HEK293 (cell line): ENCODE measurements at regions not wholly inside any gene's neighbourhood (a gene's known extent, or its start where the extent isn't known, plus 50 kb on each side); places are given as distances from the start of the nearest gene placed in this dataset.

ENCODE experiments used
- CTCF ChIA-PET: fragments of 350-600 bp; formaldehyde crosslinking; extraction: SDS; loops from one replicate; lab custom pipeline; 2021; ENCODE audit warnings: antibody characterized with exemption; lab: Yijun Ruan, JAX
- POLR2A ChIA-PET: fragments of 300-600 bp; formaldehyde crosslinking; extraction: SDS; loops from one replicate; lab custom pipeline; 2020; ENCODE audit warnings: antibody characterized with exemption, inconsistent platforms; lab: Yijun Ruan, JAX
- H3K27ac ChIP-seq: fragments of 200-500 bp; sonication (Bioruptor generic); 2 replicates; pipeline ENCODE4 v1.5.1; 2014; ENCODE audit warnings: low read depth, low read length, control low read depth, inconsistent platforms; ENCODE audit errors: extremely low read depth
- H3K36me3 ChIP-seq, 2 experiments: fragments of 200-500 bp in 1 of 2; sonication (Bioruptor generic) in 1 of 2; 1 replicate in 1 of 2; 2 replicates in 1 of 2; pipeline ENCODE4 v1.5.1; 2014 to 2017; ENCODE audit warnings: inconsistent platforms in 2 of 2, low read length in 2 of 2; ENCODE audit not compliant: control insufficient read depth in 2 of 2, insufficient read depth in 1 of 2
- H3K4me1 ChIP-seq: fragments of 200-500 bp; sonication (Bioruptor generic); 2 replicates; pipeline ENCODE4 v1.5.1; 2014; ENCODE audit warnings: mild to moderate bottlenecking, low read length, inconsistent platforms; ENCODE audit not compliant: control insufficient read depth, insufficient read depth
- H3K4me3 ChIP-seq: 2 replicates; pipeline ENCODE4 v1.5.1; 2011; ENCODE audit warnings: low read depth, mild to moderate bottlenecking, control low read depth, low read length, moderate library complexity
- H3K9me3 ChIP-seq: fragments of 200-500 bp; sonication (Bioruptor generic); 2 replicates; pipeline ENCODE4 v1.5.1; 2014; ENCODE audit warnings: low read depth, low read length, inconsistent platforms; ENCODE audit not compliant: control insufficient read depth, insufficient read depth
- IKZF3 ChIP-seq: fragments of 450-650 bp; IDR thresholded peaks from 2 replicates; pipeline ENCODE4 v1.5.0; 2018; ENCODE audit warnings: missing biosample characterization, mild to moderate bottlenecking, missing genetic modification characterization, moderate library complexity
- KLF17 ChIP-seq: fragments of 450-650 bp; formaldehyde crosslinking; IDR thresholded peaks from 2 replicates; pipeline ENCODE4 v1.5.1; 2016; ENCODE audit warnings: missing biosample characterization, missing genetic modification characterization
- MEIS1 ChIP-seq: sonication (generic); formaldehyde crosslinking; IDR thresholded peaks from 2 replicates; pipeline ENCODE4 v1.8.1; 2022; ENCODE audit warnings: missing genetic modification reagents, mild to moderate bottlenecking, borderline replicate concordance
- SCRT1 ChIP-seq: fragments of 450-650 bp; formaldehyde crosslinking; IDR thresholded peaks from 2 replicates; pipeline ENCODE4 v1.5.1; 2016; ENCODE audit warnings: missing biosample characterization, missing genetic modification characterization, borderline replicate concordance
- ZBTB26 ChIP-seq: fragments of 450-650 bp; formaldehyde crosslinking; optimal IDR thresholded peaks from 2 replicates; pipeline ENCODE3; 2016; ENCODE audit warnings: missing biosample characterization, mild to moderate bottlenecking, missing genetic modification characterization
- ZNF169 ChIP-seq: fragments of 450-650 bp; formaldehyde crosslinking; IDR thresholded peaks from 2 replicates; pipeline ENCODE4 v1.5.1; 2016; ENCODE audit warnings: missing biosample characterization, missing genetic modification characterization
- ZNF488 ChIP-seq: fragments of 450-650 bp; formaldehyde crosslinking; IDR thresholded peaks from 2 replicates; pipeline ENCODE4 v1.5.1; 2016; ENCODE audit warnings: missing biosample characterization, missing genetic modification characterization
- ZNF560 ChIP-seq: fragments of 450-650 bp; formaldehyde crosslinking; IDR thresholded peaks from 2 replicates; pipeline ENCODE4 v1.5.1; 2017; ENCODE audit warnings: missing biosample characterization, missing genetic modification characterization, borderline replicate concordance
- ZNF645 ChIP-seq: fragments of 450-650 bp; formaldehyde crosslinking; IDR thresholded peaks from 2 replicates; pipeline ENCODE4; 2016; ENCODE audit warnings: missing biosample characterization, missing genetic modification characterization
- ZNF677 ChIP-seq: fragments of 450-650 bp; IDR thresholded peaks from 2 replicates; pipeline ENCODE4 v1.5.0; 2018; ENCODE audit warnings: missing biosample characterization, mild to moderate bottlenecking, missing genetic modification characterization, moderate library complexity
- ZSCAN23 ChIP-seq: fragments of 450-650 bp; formaldehyde crosslinking; IDR thresholded peaks from 2 replicates; pipeline ENCODE4 v1.5.1; 2016; ENCODE audit warnings: missing biosample characterization, missing genetic modification characterization
- TF ChIP-seq, protein P1 (sequence below): fragments of 450-650 bp; formaldehyde crosslinking; IDR thresholded peaks from 2 replicates; pipeline ENCODE4 v1.5.1; 2016; ENCODE audit warnings: missing biosample characterization, missing genetic modification characterization, borderline replicate concordance

DNA sequence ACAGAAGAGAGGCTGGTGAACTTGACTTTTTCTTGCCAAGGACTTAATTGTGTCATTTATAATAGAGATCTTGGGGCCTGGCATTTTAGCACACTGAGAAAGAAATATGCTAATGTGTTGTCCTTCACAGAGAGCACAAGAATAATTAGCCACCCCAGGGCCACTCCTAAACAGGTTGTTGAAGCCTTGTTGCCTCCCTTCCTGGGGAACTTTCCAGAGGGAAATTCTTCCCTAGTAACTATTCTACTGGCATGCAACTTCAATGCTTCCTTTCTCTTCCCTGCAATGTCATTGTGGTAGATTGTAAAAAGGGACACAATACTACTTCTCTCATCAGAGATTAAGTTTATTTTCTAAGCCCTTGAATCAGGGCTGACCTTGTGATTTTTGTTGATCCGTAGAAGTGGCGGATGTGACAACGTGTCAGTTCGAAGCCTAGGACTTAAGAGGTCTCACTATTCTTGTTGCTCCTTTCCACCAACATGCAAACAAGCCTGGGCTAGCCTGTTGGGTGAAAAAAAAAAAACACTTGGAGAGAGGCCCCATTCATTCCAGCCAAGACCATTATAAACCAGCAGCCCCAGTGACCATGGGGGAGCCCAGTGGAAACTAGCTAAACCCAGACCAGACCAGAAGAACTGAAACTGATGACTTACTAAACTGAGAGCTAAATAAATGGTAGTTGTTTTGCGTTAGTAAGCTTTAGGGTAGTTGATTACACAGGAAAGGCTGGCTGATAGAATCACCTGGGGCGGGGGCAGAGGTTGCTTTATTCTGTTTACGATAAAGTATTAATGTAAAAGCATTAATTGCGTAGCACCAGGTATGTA, 287.2 kb downstream of the SHQ1 start (continued):
- no peak for TF ChIP-seq ZNF645 (tag by site-specific recombination)
- no peak for TF ChIP-seq ZBTB26
- no peak for TF ChIP-seq ZSCAN23 (tag by site-specific recombination)
- TF ChIP-seq ZNF560 (tag by site-specific recombination), result no peak
- no peak for TF ChIP-seq KLF17 (tag by site-specific recombination)
- no peak for TF ChIP-seq MEIS1 (CRISPR knock-in tag)
- TF ChIP-seq, protein P1, sequence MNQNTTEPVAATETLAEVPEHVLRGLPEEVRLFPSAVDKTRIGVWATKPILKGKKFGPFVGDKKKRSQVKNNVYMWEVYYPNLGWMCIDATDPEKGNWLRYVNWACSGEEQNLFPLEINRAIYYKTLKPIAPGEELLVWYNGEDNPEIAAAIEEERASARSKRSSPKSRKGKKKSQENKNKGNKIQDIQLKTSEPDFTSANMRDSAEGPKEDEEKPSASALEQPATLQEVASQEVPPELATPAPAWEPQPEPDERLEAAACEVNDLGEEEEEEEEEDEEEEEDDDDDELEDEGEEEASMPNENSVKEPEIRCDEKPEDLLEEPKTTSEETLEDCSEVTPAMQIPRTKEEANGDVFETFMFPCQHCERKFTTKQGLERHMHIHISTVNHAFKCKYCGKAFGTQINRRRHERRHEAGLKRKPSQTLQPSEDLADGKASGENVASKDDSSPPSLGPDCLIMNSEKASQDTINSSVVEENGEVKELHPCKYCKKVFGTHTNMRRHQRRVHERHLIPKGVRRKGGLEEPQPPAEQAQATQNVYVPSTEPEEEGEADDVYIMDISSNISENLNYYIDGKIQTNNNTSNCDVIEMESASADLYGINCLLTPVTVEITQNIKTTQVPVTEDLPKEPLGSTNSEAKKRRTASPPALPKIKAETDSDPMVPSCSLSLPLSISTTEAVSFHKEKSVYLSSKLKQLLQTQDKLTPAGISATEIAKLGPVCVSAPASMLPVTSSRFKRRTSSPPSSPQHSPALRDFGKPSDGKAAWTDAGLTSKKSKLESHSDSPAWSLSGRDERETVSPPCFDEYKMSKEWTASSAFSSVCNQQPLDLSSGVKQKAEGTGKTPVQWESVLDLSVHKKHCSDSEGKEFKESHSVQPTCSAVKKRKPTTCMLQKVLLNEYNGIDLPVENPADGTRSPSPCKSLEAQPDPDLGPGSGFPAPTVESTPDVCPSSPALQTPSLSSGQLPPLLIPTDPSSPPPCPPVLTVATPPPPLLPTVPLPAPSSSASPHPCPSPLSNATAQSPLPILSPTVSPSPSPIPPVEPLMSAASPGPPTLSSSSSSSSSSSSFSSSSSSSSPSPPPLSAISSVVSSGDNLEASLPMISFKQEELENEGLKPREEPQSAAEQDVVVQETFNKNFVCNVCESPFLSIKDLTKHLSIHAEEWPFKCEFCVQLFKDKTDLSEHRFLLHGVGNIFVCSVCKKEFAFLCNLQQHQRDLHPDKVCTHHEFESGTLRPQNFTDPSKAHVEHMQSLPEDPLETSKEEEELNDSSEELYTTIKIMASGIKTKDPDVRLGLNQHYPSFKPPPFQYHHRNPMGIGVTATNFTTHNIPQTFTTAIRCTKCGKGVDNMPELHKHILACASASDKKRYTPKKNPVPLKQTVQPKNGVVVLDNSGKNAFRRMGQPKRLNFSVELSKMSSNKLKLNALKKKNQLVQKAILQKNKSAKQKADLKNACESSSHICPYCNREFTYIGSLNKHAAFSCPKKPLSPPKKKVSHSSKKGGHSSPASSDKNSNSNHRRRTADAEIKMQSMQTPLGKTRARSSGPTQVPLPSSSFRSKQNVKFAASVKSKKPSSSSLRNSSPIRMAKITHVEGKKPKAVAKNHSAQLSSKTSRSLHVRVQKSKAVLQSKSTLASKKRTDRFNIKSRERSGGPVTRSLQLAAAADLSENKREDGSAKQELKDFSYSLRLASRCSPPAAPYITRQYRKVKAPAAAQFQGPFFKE (tag by site-specific recombination), result no peak
- TF ChIP-seq ZNF169 (tag by site-specific recombination), result no peak

- H3K4me3 ChIP-seq, result no peak overlapping the region
- no peak for TF ChIP-seq IKZF3
- no peak for TF ChIP-seq ZNF488 (tag by site-specific recombination)
- no peak for TF ChIP-seq ZNF677 (tag by site-specific recombination)
- TF ChIP-seq SCRT1 (tag by site-specific recombination), result no peak
- TF ChIP-seq, all 188 proteins: peak for 0
- no peak overlapping the region for H3K27ac ChIP-seq
Observed at GRCh38 chr3:72559385-72559784, 288.9 kb downstream of the SHQ1 start.

More at GRCh38 chr3:72559385-72559784, 288.9 kb downstream of the SHQ1 start:
- ChIA-PET CTCF (no interaction called here), POLR2A (no interaction called here)
- Histone ChIP-seq H3K9me3 (no peaks in the 10 kb centered on the region), H3K4me1 (no peaks in the 10 kb centered on the region), H3K36me3 (no peaks in the 10 kb centered on the region)
